ENCODE measurements at regions not wholly inside any gene's neighbourhood (a gene's known extent, or its start where the extent isn't known, plus 50 kb on each side); places are given as distances from the start of the nearest gene placed in this dataset.

GRCh38 chr3:161990036-161990435 lies 493.4 kb downstream of the OTOL1 start:
- no peaks in the 10 kb centered on the region for H3K9me3 Mint-ChIP-seq
- no peaks in the 10 kb centered on the region for H3K36me3 Mint-ChIP-seq
- no peak overlapping the region for H3K27ac Mint-ChIP-seq
- ATAC-seq = no peak
- H3K27me3 Mint-ChIP-seq = no peaks in the 10 kb centered on the region
- no peaks in the 10 kb centered on the region for H3K4me1 Mint-ChIP-seq
- no peak overlapping the region for H3K4me3 Mint-ChIP-seq

GRCh38 chr3:161991901-161992540 lies 495.4 kb downstream of the OTOL1 start:
- no peaks in the 10 kb centered on the region for H3K27me3 Mint-ChIP-seq
- no peaks in the 10 kb centered on the region for H3K36me3 Mint-ChIP-seq
- ATAC-seq = no peak
- H3K27ac Mint-ChIP-seq = no peak overlapping the region
- no peaks in the 10 kb centered on the region for H3K9me3 Mint-ChIP-seq
- H3K4me1 Mint-ChIP-seq = no peaks in the 10 kb centered on the region
- H3K4me3 Mint-ChIP-seq = no peak overlapping the region

GRCh38 chr3:161999846-162000245 lies 503.2 kb downstream of the OTOL1 start:
- no peak overlapping the region for H3K4me3 Mint-ChIP-seq
- no peak overlapping the region for H3K27ac Mint-ChIP-seq
- no peaks in the 10 kb centered on the region for H3K4me1 Mint-ChIP-seq
- no peaks in the 10 kb centered on the region for H3K36me3 Mint-ChIP-seq
- H3K9me3 Mint-ChIP-seq = peaks cover 18% of the 10 kb centered on the region
- ATAC-seq = no peak
- H3K27me3 Mint-ChIP-seq = no peaks in the 10 kb centered on the region

- no peaks in the 10 kb centered on the region for H3K27me3 Mint-ChIP-seq
- no peak for ATAC-seq
- H3K9me3 Mint-ChIP-seq = peaks cover 4% of the 10 kb centered on the region
- H3K4me1 Mint-ChIP-seq = no peaks in the 10 kb centered on the region
- H3K27ac Mint-ChIP-seq = no peak overlapping the region
- H3K4me3 Mint-ChIP-seq = no peak overlapping the region
- H3K36me3 Mint-ChIP-seq = no peaks in the 10 kb centered on the region
These were observed 511.1 kb downstream of the OTOL1 start for GRCh38 chr3:162007722-162008121.

- no peaks in the 10 kb centered on the region for H3K4me1 Mint-ChIP-seq
- no peak overlapping the region for H3K4me3 Mint-ChIP-seq
- no peaks in the 10 kb centered on the region for H3K36me3 Mint-ChIP-seq
- ATAC-seq = no peak
- peaks cover 4% of the 10 kb centered on the region for H3K9me3 Mint-ChIP-seq
- no peaks in the 10 kb centered on the region for H3K27me3 Mint-ChIP-seq
- H3K27ac Mint-ChIP-seq = no peak overlapping the region
These were observed 516.0 kb downstream of the OTOL1 start for GRCh38 chr3:162012633-162013032.

- no peaks in the 10 kb centered on the region for H3K27me3 Mint-ChIP-seq
- H3K4me1 Mint-ChIP-seq = no peaks in the 10 kb centered on the region
- H3K9me3 Mint-ChIP-seq = peaks cover 4% of the 10 kb centered on the region
- no peak overlapping the region for H3K4me3 Mint-ChIP-seq
- H3K36me3 Mint-ChIP-seq = no peaks in the 10 kb centered on the region
- no peak overlapping the region for H3K27ac Mint-ChIP-seq
- ATAC-seq = no peak
These were observed 517.7 kb downstream of the OTOL1 start for GRCh38 chr3:162014284-162014683.

- Mint-ChIP-seq H3K27me3 (no peaks in the 10 kb centered on the region), H3K27ac (no peak overlapping the region), H3K36me3 (no peaks in the 10 kb centered on the region), H3K4me3 (no peak overlapping the region), H3K9me3 (peaks cover 4% of the 10 kb centered on the region), H3K4me1 (no peaks in the 10 kb centered on the region)
- ATAC-seq = no peak
These were observed 519.2 kb downstream of the OTOL1 start for GRCh38 chr3:162015856-162016255.

GRCh38 chr3:162019817-162020216 lies 523.2 kb downstream of the OTOL1 start:
- no peaks in the 10 kb centered on the region for H3K4me1 Mint-ChIP-seq
- no peaks in the 10 kb centered on the region for H3K27me3 Mint-ChIP-seq
- no peak for ATAC-seq
- no peaks in the 10 kb centered on the region for H3K36me3 Mint-ChIP-seq
- H3K4me3 Mint-ChIP-seq = no peak overlapping the region
- no peaks in the 10 kb centered on the region for H3K9me3 Mint-ChIP-seq
- H3K27ac Mint-ChIP-seq = no peak overlapping the region

- ATAC-seq = no peak
- Mint-ChIP-seq H3K4me1 (no peaks in the 10 kb centered on the region), H3K27ac (no peak overlapping the region), H3K27me3 (no peaks in the 10 kb centered on the region), H3K4me3 (no peak overlapping the region), H3K9me3 (no peaks in the 10 kb centered on the region), H3K36me3 (no peaks in the 10 kb centered on the region)
These were observed 524.6 kb downstream of the OTOL1 start for GRCh38 chr3:162021206-162021605.

- H3K4me1 Mint-ChIP-seq = no peaks in the 10 kb centered on the region
- H3K27me3 Mint-ChIP-seq = no peaks in the 10 kb centered on the region
- H3K9me3 Mint-ChIP-seq = peaks cover 3% of the 10 kb centered on the region
- H3K4me3 Mint-ChIP-seq = no peak overlapping the region
- no peak for ATAC-seq
- H3K36me3 Mint-ChIP-seq = no peaks in the 10 kb centered on the region
- no peak overlapping the region for H3K27ac Mint-ChIP-seq
These were observed 526.3 kb downstream of the OTOL1 start for GRCh38 chr3:162022911-162023310.

GRCh38 chr3:162029736-162030135 lies 533.1 kb downstream of the OTOL1 start:
- H3K9me3 Mint-ChIP-seq = peaks cover 13% of the 10 kb centered on the region
- H3K36me3 Mint-ChIP-seq = no peaks in the 10 kb centered on the region
- no peaks in the 10 kb centered on the region for H3K27me3 Mint-ChIP-seq
- H3K27ac Mint-ChIP-seq = no peak overlapping the region
- H3K4me3 Mint-ChIP-seq = no peak overlapping the region
- no peak for ATAC-seq
- no peaks in the 10 kb centered on the region for H3K4me1 Mint-ChIP-seq

GRCh38 chr3:162034368-162034767 lies 537.8 kb downstream of the OTOL1 start:
- Mint-ChIP-seq H3K4me3 (no peak overlapping the region), H3K36me3 (no peaks in the 10 kb centered on the region), H3K9me3 (peaks cover 9% of the 10 kb centered on the region), H3K4me1 (no peaks in the 10 kb centered on the region), H3K27ac (no peak overlapping the region), H3K27me3 (no peaks in the 10 kb centered on the region)
- no peak for ATAC-seq

GRCh38 chr3:162041622-162042021 lies 545.0 kb downstream of the OTOL1 start:
- H3K27ac Mint-ChIP-seq = no peak overlapping the region
- H3K4me3 Mint-ChIP-seq = no peak overlapping the region
- ATAC-seq = no peak
- H3K36me3 Mint-ChIP-seq = no peaks in the 10 kb centered on the region
- no peaks in the 10 kb centered on the region for H3K4me1 Mint-ChIP-seq
- no peaks in the 10 kb centered on the region for H3K27me3 Mint-ChIP-seq
- H3K9me3 Mint-ChIP-seq = no peaks in the 10 kb centered on the region

GRCh38 chr3:162052636-162053035 lies 556.0 kb downstream of the OTOL1 start:
- no peaks in the 10 kb centered on the region for H3K27me3 Mint-ChIP-seq
- peaks cover 7% of the 10 kb centered on the region for H3K9me3 Mint-ChIP-seq
- H3K4me1 Mint-ChIP-seq = no peaks in the 10 kb centered on the region

GRCh38 chr3:162072656-162073164 lies 576.1 kb downstream of the OTOL1 start:
- no peak for ATAC-seq
- no peaks in the 10 kb centered on the region for H3K4me1 Mint-ChIP-seq
- H3K27me3 Mint-ChIP-seq = no peaks in the 10 kb centered on the region
- no peak overlapping the region for H3K4me3 Mint-ChIP-seq
- peaks cover 2% of the 10 kb centered on the region for H3K9me3 Mint-ChIP-seq
- no peak overlapping the region for H3K27ac Mint-ChIP-seq
- no peaks in the 10 kb centered on the region for H3K36me3 Mint-ChIP-seq

More at GRCh38 chr3:162052636-162053035, 556.0 kb downstream of the OTOL1 start:
- H3K27ac Mint-ChIP-seq = no peak overlapping the region
- no peak overlapping the region for H3K4me3 Mint-ChIP-seq
- H3K36me3 Mint-ChIP-seq = no peaks in the 10 kb centered on the region
- ATAC-seq = no peak

- ATAC-seq = no peak
- H3K9me3 Mint-ChIP-seq = peaks cover 2% of the 10 kb centered on the region
These were observed 576.9 kb downstream of the OTOL1 start for GRCh38 chr3:162073422-162073975.

More at GRCh38 chr3:162073422-162073975, 576.9 kb downstream of the OTOL1 start:
- Mint-ChIP-seq H3K27ac (no peak overlapping the region), H3K4me3 (no peak overlapping the region), H3K4me1 (no peaks in the 10 kb centered on the region), H3K27me3 (no peaks in the 10 kb centered on the region), H3K36me3 (no peaks in the 10 kb centered on the region)

Measured in stimulated activated memory B cell treated with anti-CD40 and anti-IgM and Interleukin-4, amounts not matched to agents 10 μg/mL and 1 μg/mL and 100 μg/mL, for 72 hours (primary cell).